Pancreas (tissue), 10 donors: ENCODE measurements at regions not wholly inside any gene's neighbourhood (a gene's known extent, or its start where the extent isn't known, plus 50 kb on each side); places are given as distances from the start of the nearest gene placed in this dataset.
A peak's percentile ranks its signal among the peaks of the same experiment; 100 is the strongest.

Source experiments
- ATAC-seq, 4 donors: fragments of 200-7000 bp; cut with Tn5 transposase; one replicate each; pipeline versions ENCODE4 v1.8.0 to v1.9.1; 2020; ENCODE audit warnings: mild to moderate bottlenecking in 4 of 4, moderate library complexity in 4 of 4
- DNase-seq, 6 donors: peaks; one replicate each; pipeline ENCODE4 v3.0.0-alpha.2; 2020
- FAIRE-seq: peaks from 2 replicates; lab custom pipeline; 2012; peaks lifted over from hg19 to GRCh38; lab: Jason Lieb, UNC
- H3K27ac ChIP-seq, 4 donors: fragments of 200-600 bp; sonication (generic); 1 replicate in 3 of 4; 2 replicates in 1 of 4; pipeline versions ENCODE4 v1.5.0 to v1.8.0; 2020
- H3K27me3 ChIP-seq, 4 donors: fragments of 200-600 bp; one replicate each; pipeline ENCODE4 v1.8.0; 2021
- H3K36me3 ChIP-seq, 3 donors: fragments of 200-600 bp; sonication (generic) in 1 of 3; one replicate each; pipeline versions ENCODE4 v1.5.0 to v1.8.0; 2020 to 2021
- H3K4me1 ChIP-seq, 3 donors: fragments of 200-600 bp; one replicate each; pipeline ENCODE4 v1.8.0; 2021
- H3K4me3 ChIP-seq, 4 donors: fragments of 200-600 bp; sonication (generic) in 2 of 4; one replicate each; pipeline versions ENCODE4 v1.5.0 to v1.8.0; 2020 to 2021
- H3K9me3 ChIP-seq, 4 donors: fragments of 200-600 bp; one replicate each; pipeline ENCODE4 v1.8.0; 2021
- CTCF ChIP-seq, 4 donors: fragments of 200-600 bp; sonication (generic) in 3 of 4; IDR thresholded peaks; one replicate each; pipeline versions ENCODE4 v1.5.0 to v1.8.0; 2021; ENCODE audit warnings: antibody characterized with exemption in 4 of 4
- WGBS, 2 donors: extraction: QIAGEN DNeasy Blood & Tissue Kit; methylation state at CpG; one replicate each; pipeline ENCODE4 v1.1.7; 2013; 5-methylcytosine and 5-hydroxymethylcytosine counted together
- intact Hi-C, 3 donors: fragments of 100-400 bp; cut with DNase I; formaldehyde crosslinking; loops; one replicate each; pipeline versions ENCODE4 v1.11.1 to v1.14.2; 2022
- donor health status: healthy with polysubstance abuse.
- donor health status: DM: no; HTN: no; CAD: no; lungs with moderate emphysema.
- donor health status: DM: no; HTN: no; CAD: no.
- donor health status: control.
- donor health status: control.
- donor health status: Bipolar disorder and iron deficiency.
- donor health status: DM: yes; HTN: yes; CAD: no.
- donor health status: DM: no; HTN: no; CAD: no.
- donor health status: DM: no; HTN: no; CAD: no.
- donor health status: DM: yes; HTN: yes; CAD: no.

- DNase-seq = no peak
Measured at GRCh38 chr5:32522429-32523143, 62.8 kb upstream of the SUB1 start.

GRCh38 chr5:32521481-32521880 is 63.9 kb upstream of the SUB1 start:
- DNase-seq = no peak
- no peak for ATAC-seq
- Histone ChIP-seq H3K36me3 (no peaks in the 10 kb centered on the region), H3K27ac (no peak overlapping the region), H3K9me3 (no peaks in the 10 kb centered on the region), H3K4me3 (no peak overlapping the region), H3K4me1 (no peaks in the 10 kb centered on the region), H3K27me3 (no peaks in the 10 kb centered on the region)
- no peak for FAIRE-seq
- TF ChIP-seq CTCF (IDR thresholded peaks at IDR 0.05) = no peak
- intact Hi-C loops = no loop called here
- WGBS, 2 donors = 55 to 70% methylated on average over 5 of the region's 5 CpGs

More at GRCh38 chr5:32522429-32523143, 62.8 kb upstream of the SUB1 start:
- TF ChIP-seq CTCF (IDR thresholded peaks at IDR 0.05) = no peak
- ATAC-seq (peak in 3 of 4 donors; percentile 31 to 81 (median 63)), FAIRE-seq (no peak)
- 74 to 79% methylated on average over 28 of the region's 28 CpGs for WGBS, 2 donors
- Histone ChIP-seq H3K4me1 (no peaks in the 10 kb centered on the region), H3K4me3 (no peak overlapping the region), H3K36me3 (no peaks in the 10 kb centered on the region), H3K27me3 (no peaks in the 10 kb centered on the region), H3K9me3 (no peaks in the 10 kb centered on the region), H3K27ac (no peak overlapping the region)
- intact Hi-C loops = no loop called here

- intact Hi-C loops = no loop called here
- H3K4me3 ChIP-seq = no peak overlapping the region
- DNase-seq = no peak
- no peak overlapping the region for H3K27ac ChIP-seq
- H3K9me3 ChIP-seq = no peaks in the 10 kb centered on the region
- 76 to 84% methylated on average over 4 of the region's 4 CpGs for WGBS, 2 donors
- no peak for FAIRE-seq
- no peak for ATAC-seq
- no peaks in the 10 kb centered on the region for H3K36me3 ChIP-seq
- no peak for TF ChIP-seq CTCF (IDR thresholded peaks at IDR 0.05)
- no peaks in the 10 kb centered on the region for H3K4me1 ChIP-seq
- H3K27me3 ChIP-seq = no peaks in the 10 kb centered on the region
Measured at GRCh38 chr5:32520972-32521371, 64.4 kb upstream of the SUB1 start.

GRCh38 chr5:32520356-32520755 is 65.0 kb upstream of the SUB1 start:
- DNase-seq (no peak), ATAC-seq (no peak), FAIRE-seq (no peak)
- 25 to 35% methylated on average over 5 of the region's 5 CpGs for WGBS, 2 donors
- no peak for TF ChIP-seq CTCF (IDR thresholded peaks at IDR 0.05)
- H3K27ac ChIP-seq = no peak overlapping the region
- H3K9me3 ChIP-seq = no peaks in the 10 kb centered on the region
- no peak overlapping the region for H3K4me3 ChIP-seq
- H3K36me3 ChIP-seq = no peaks in the 10 kb centered on the region
- H3K4me1 ChIP-seq = no peaks in the 10 kb centered on the region
- intact Hi-C loops = no loop called here
- H3K27me3 ChIP-seq = no peaks in the 10 kb centered on the region

GRCh38 chr5:32519508-32519907 is 65.8 kb upstream of the SUB1 start:
- no peak for DNase-seq
- no peak for TF ChIP-seq CTCF (IDR thresholded peaks at IDR 0.05)
- no peaks in the 10 kb centered on the region for H3K9me3 ChIP-seq
- no peak for ATAC-seq
- intact Hi-C loops = no loop called here
- H3K4me3 ChIP-seq = no peak overlapping the region
- H3K27me3 ChIP-seq = no peaks in the 10 kb centered on the region
- 67 to 85% methylated on average over 3 of the region's 3 CpGs for WGBS, 2 donors
- H3K36me3 ChIP-seq = no peaks in the 10 kb centered on the region
- H3K27ac ChIP-seq = no peak overlapping the region
- no peaks in the 10 kb centered on the region for H3K4me1 ChIP-seq
- FAIRE-seq = no peak
